GM23338 (cell line): ENCODE measurements at regions not wholly inside any gene's neighbourhood (a gene's known extent, or its start where the extent isn't known, plus 50 kb on each side); places are given as distances from the start of the nearest gene placed in this dataset.

ENCODE experiments used
- CREB1 ChIP-seq: fragments of 250-450 bp; sonication (Bioruptor Pico); IDR thresholded peaks from 2 replicates; pipeline ENCODE4 v1.5.0; 2020; ENCODE audit warnings: low read depth, mild to moderate bottlenecking, moderate library complexity
- EZH2 ChIP-seq: fragments of 200-600 bp; sonication (generic); IDR thresholded peaks from one replicate; pipeline ENCODE4 v1.8.0; 2017; ENCODE audit warnings: antibody characterized with exemption, mild to moderate bottlenecking, low read depth; ENCODE audit not compliant: unreplicated experiment
- EZH2phosphoT487 ChIP-seq: fragments of 200-600 bp; sonication (generic); IDR thresholded peaks from one replicate; pipeline ENCODE4 v1.8.1; 2018; ENCODE audit warnings: antibody characterized with exemption; ENCODE audit not compliant: unreplicated experiment
- JUNB ChIP-seq: IDR thresholded peaks from one replicate; pipeline ENCODE4 v1.6.1; 2016; ENCODE audit warnings: antibody characterized with exemption; ENCODE audit not compliant: unreplicated experiment
- NANOG ChIP-seq: IDR thresholded peaks from 2 replicates; pipeline ENCODE4 v1.6.1; 2016; ENCODE audit warnings: antibody characterized with exemption, borderline replicate concordance
- POLR2AphosphoS5 ChIP-seq: IDR thresholded peaks from 2 replicates; pipeline ENCODE4 v1.6.1; 2016; ENCODE audit warnings: antibody characterized with exemption, low read depth
- STAT1 ChIP-seq: IDR thresholded peaks from one replicate; pipeline ENCODE4 v1.6.1; 2016; ENCODE audit warnings: antibody characterized with exemption; ENCODE audit not compliant: unreplicated experiment
- ZNF114 ChIP-seq: fragments of 250-450 bp; sonication (Bioruptor Pico); IDR thresholded peaks from 2 replicates; pipeline ENCODE4 v1.5.0; 2020; ENCODE audit warnings: mild to moderate bottlenecking, moderate library complexity
- ZNF331 ChIP-seq: fragments of 250-450 bp; sonication (Bioruptor Pico); IDR thresholded peaks from 2 replicates; pipeline ENCODE4 v1.5.0; 2020; ENCODE audit warnings: low read depth, mild to moderate bottlenecking, moderate library complexity
- TF ChIP-seq, protein P1 (sequence below), 2 experiments: fragments of 200-600 bp in 1 of 2; sonication (generic) in 1 of 2; conservative IDR thresholded peaks; 2 replicates each; pipeline versions ENCODE4 v1.5.1 to v1.6.1; 2016 to 2017; ENCODE audit warnings: antibody characterized with exemption in 2 of 2, low read depth in 2 of 2, mild to moderate bottlenecking in 2 of 2, moderate library complexity in 1 of 2
- TF ChIP-seq, protein P2 (sequence below): IDR thresholded peaks from one replicate; pipeline ENCODE4 v1.6.1; 2018; ENCODE audit warnings: antibody characterized with exemption; ENCODE audit not compliant: unreplicated experiment
- TF ChIP-seq, protein P3 (sequence below): IDR thresholded peaks from 2 replicates; pipeline ENCODE4 v1.6.1; 2016; ENCODE audit warnings: antibody characterized with exemption
- TF ChIP-seq, protein P4 (sequence below): fragments of 250-450 bp; sonication (Bioruptor Pico); IDR thresholded peaks from 2 replicates; pipeline ENCODE4 v1.5.0; 2020; ENCODE audit warnings: mild to moderate bottlenecking, moderate library complexity

DNA sequence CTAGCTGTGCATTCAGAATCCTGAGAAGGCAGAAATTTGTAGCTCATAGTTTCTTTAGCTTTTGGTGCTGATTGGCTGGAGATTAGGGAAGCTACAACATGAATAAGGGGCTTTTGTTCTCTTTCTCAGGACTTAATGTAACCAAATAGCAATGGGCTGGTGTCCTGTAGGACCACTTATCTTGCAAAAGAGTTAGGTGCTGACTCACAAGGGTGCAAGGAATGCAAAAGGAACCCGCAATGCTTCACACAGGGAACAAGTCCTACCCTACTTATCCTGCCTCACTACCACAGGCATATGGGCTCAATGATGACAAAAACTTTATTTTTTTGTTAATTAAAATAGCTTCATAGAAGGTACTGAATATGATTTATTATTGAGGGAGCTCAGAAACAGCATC, 541.5 kb downstream of the AMY1C start:
- TF ChIP-seq, protein P1, sequence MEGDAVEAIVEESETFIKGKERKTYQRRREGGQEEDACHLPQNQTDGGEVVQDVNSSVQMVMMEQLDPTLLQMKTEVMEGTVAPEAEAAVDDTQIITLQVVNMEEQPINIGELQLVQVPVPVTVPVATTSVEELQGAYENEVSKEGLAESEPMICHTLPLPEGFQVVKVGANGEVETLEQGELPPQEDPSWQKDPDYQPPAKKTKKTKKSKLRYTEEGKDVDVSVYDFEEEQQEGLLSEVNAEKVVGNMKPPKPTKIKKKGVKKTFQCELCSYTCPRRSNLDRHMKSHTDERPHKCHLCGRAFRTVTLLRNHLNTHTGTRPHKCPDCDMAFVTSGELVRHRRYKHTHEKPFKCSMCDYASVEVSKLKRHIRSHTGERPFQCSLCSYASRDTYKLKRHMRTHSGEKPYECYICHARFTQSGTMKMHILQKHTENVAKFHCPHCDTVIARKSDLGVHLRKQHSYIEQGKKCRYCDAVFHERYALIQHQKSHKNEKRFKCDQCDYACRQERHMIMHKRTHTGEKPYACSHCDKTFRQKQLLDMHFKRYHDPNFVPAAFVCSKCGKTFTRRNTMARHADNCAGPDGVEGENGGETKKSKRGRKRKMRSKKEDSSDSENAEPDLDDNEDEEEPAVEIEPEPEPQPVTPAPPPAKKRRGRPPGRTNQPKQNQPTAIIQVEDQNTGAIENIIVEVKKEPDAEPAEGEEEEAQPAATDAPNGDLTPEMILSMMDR (conservative IDR thresholded peaks at IDR 0.05; ENCODE audit: low read depth in 2 of 2) = no peak
- TF ChIP-seq, protein P2, sequence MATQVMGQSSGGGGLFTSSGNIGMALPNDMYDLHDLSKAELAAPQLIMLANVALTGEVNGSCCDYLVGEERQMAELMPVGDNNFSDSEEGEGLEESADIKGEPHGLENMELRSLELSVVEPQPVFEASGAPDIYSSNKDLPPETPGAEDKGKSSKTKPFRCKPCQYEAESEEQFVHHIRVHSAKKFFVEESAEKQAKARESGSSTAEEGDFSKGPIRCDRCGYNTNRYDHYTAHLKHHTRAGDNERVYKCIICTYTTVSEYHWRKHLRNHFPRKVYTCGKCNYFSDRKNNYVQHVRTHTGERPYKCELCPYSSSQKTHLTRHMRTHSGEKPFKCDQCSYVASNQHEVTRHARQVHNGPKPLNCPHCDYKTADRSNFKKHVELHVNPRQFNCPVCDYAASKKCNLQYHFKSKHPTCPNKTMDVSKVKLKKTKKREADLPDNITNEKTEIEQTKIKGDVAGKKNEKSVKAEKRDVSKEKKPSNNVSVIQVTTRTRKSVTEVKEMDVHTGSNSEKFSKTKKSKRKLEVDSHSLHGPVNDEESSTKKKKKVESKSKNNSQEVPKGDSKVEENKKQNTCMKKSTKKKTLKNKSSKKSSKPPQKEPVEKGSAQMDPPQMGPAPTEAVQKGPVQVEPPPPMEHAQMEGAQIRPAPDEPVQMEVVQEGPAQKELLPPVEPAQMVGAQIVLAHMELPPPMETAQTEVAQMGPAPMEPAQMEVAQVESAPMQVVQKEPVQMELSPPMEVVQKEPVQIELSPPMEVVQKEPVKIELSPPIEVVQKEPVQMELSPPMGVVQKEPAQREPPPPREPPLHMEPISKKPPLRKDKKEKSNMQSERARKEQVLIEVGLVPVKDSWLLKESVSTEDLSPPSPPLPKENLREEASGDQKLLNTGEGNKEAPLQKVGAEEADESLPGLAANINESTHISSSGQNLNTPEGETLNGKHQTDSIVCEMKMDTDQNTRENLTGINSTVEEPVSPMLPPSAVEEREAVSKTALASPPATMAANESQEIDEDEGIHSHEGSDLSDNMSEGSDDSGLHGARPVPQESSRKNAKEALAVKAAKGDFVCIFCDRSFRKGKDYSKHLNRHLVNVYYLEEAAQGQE = no peak
- TF ChIP-seq EZH2 (no peak), POLR2AphosphoS5 (no peak), EZH2phosphoT487 (no peak), JUNB (no peak), CREB1 (CRISPR knock-in tag) (no peak), STAT1 (no peak), ZNF331 (CRISPR knock-in tag) (no peak), NANOG (no peak), ZNF114 (CRISPR knock-in tag) (no peak)
- TF ChIP-seq, protein P3, sequence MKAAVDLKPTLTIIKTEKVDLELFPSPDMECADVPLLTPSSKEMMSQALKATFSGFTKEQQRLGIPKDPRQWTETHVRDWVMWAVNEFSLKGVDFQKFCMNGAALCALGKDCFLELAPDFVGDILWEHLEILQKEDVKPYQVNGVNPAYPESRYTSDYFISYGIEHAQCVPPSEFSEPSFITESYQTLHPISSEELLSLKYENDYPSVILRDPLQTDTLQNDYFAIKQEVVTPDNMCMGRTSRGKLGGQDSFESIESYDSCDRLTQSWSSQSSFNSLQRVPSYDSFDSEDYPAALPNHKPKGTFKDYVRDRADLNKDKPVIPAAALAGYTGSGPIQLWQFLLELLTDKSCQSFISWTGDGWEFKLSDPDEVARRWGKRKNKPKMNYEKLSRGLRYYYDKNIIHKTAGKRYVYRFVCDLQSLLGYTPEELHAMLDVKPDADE = no peak
- TF ChIP-seq, protein P4, sequence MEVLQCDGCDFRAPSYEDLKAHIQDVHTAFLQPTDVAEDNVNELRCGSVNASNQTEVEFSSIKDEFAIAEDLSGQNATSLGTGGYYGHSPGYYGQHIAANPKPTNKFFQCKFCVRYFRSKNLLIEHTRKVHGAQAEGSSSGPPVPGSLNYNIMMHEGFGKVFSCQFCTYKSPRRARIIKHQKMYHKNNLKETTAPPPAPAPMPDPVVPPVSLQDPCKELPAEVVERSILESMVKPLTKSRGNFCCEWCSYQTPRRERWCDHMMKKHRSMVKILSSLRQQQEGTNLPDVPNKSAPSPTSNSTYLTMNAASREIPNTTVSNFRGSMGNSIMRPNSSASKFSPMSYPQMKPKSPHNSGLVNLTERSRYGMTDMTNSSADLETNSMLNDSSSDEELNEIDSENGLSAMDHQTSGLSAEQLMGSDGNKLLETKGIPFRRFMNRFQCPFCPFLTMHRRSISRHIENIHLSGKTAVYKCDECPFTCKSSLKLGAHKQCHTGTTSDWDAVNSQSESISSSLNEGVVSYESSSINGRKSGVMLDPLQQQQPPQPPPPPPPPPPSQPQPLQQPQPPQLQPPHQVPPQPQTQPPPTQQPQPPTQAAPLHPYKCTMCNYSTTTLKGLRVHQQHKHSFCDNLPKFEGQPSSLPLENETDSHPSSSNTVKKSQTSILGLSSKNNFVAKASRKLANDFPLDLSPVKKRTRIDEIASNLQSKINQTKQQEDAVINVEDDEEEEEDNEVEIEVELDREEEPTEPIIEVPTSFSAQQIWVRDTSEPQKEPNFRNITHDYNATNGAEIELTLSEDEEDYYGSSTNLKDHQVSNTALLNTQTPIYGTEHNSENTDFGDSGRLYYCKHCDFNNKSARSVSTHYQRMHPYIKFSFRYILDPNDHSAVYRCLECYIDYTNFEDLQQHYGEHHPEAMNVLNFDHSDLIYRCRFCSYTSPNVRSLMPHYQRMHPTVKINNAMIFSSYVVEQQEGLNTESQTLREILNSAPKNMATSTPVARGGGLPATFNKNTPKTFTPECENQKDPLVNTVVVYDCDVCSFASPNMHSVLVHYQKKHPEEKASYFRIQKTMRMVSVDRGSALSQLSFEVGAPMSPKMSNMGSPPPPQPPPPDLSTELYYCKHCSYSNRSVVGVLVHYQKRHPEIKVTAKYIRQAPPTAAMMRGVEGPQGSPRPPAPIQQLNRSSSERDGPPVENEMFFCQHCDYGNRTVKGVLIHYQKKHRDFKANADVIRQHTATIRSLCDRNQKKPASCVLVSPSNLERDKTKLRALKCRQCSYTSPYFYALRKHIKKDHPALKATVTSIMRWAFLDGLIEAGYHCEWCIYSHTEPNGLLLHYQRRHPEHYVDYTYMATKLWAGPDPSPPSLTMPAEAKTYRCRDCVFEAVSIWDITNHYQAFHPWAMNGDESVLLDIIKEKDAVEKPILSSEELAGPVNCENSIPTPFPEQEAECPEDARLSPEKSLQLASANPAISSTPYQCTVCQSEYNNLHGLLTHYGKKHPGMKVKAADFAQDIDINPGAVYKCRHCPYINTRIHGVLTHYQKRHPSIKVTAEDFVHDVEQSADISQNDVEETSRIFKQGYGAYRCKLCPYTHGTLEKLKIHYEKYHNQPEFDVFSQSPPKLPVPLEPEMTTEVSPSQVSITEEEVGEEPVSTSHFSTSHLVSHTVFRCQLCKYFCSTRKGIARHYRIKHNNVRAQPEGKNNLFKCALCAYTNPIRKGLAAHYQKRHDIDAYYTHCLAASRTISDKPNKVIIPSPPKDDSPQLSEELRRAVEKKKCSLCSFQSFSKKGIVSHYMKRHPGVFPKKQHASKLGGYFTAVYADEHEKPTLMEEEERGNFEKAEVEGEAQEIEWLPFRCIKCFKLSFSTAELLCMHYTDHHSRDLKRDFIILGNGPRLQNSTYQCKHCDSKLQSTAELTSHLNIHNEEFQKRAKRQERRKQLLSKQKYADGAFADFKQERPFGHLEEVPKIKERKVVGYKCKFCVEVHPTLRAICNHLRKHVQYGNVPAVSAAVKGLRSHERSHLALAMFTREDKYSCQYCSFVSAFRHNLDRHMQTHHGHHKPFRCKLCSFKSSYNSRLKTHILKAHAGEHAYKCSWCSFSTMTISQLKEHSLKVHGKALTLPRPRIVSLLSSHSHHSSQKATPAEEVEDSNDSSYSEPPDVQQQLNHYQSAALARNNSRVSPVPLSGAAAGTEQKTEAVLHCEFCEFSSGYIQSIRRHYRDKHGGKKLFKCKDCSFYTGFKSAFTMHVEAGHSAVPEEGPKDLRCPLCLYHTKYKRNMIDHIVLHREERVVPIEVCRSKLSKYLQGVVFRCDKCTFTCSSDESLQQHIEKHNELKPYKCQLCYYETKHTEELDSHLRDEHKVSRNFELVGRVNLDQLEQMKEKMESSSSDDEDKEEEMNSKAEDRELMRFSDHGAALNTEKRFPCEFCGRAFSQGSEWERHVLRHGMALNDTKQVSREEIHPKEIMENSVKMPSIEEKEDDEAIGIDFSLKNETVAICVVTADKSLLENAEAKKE = no peak
